BLaER1 (cell line): ENCODE measurements at regions not wholly inside any gene's neighbourhood (a gene's known extent, or its start where the extent isn't known, plus 50 kb on each side); places are given as distances from the start of the nearest gene placed in this dataset.
A peak's percentile ranks its signal among the peaks of the same experiment; 100 is the strongest.
"Not testable (repeated sequence)": the region's sequence is repeated elsewhere in the genome, so short reads cannot be mapped to it uniquely, and the experiment has no call there.

Source experiments
- H3K27ac ChIP-seq: shearing (Covaris generic); formaldehyde crosslinking; 2 replicates; pipeline ENCODE4 v1.8.1; 2022
- H3K27me3 ChIP-seq: shearing (Covaris generic); formaldehyde crosslinking; 2 replicates; pipeline ENCODE4 v1.8.1; 2022
- H3K36me3 ChIP-seq: shearing (Covaris generic); formaldehyde crosslinking; 2 replicates; pipeline ENCODE4 v1.8.1; 2022
- H3K4me1 ChIP-seq: shearing (Covaris generic); formaldehyde crosslinking; 2 replicates; pipeline ENCODE4 v1.8.1; 2022
- H3K4me2 ChIP-seq: shearing (Covaris generic); formaldehyde crosslinking; 2 replicates; pipeline ENCODE4 v1.8.1; 2022
- H3K4me3 ChIP-seq: shearing (Covaris generic); formaldehyde crosslinking; 2 replicates; pipeline ENCODE4 v1.8.1; 2022
- H3K9ac ChIP-seq: shearing (Covaris generic); formaldehyde crosslinking; 2 replicates; pipeline ENCODE4 v1.8.1; 2022
- H3K9me3 ChIP-seq: shearing (Covaris generic); formaldehyde crosslinking; 2 replicates; pipeline ENCODE4 v1.8.1; 2022
- H4K20me1 ChIP-seq: shearing (Covaris generic); formaldehyde crosslinking; 2 replicates; pipeline ENCODE4 v1.8.1; 2022
- Cebpa-rat ChIP-seq: shearing (Covaris generic); IDR thresholded peaks from 2 replicates; pipeline ENCODE4 v1.8.1; 2022

- TF ChIP-seq Cebpa-rat = no peak
- Histone ChIP-seq H3K27me3 (no peaks in the 10 kb centered on the region), H4K20me1 (no peaks in the 10 kb centered on the region)
Measured at GRCh38 chr18:55687106-55687505, 99.1 kb upstream of the TCF4 start.

GRCh38 chr18:55685638-55686037, 97.6 kb upstream of the TCF4 start:
- Histone ChIP-seq H4K20me1 (no peaks in the 10 kb centered on the region), H3K4me1 (peaks cover 38% of the 10 kb centered on the region), H3K27me3 (no peaks in the 10 kb centered on the region), H3K27ac (no peak overlapping the region), H3K36me3 (no peaks in the 10 kb centered on the region), H3K9ac (no peak overlapping the region), H3K4me2 (no peak overlapping the region), H3K9me3 (peaks cover 13% of the 10 kb centered on the region), H3K4me3 (no peak overlapping the region)
- no peak for TF ChIP-seq Cebpa-rat

More at GRCh38 chr18:55687106-55687505, 99.1 kb upstream of the TCF4 start:
- Histone ChIP-seq H3K27ac (peak overlapping the region; percentile 49; the same call in 1 of the 2 replicates), H3K36me3 (no peaks in the 10 kb centered on the region), H3K9ac (no peak overlapping the region), H3K9me3 (peaks cover 13% of the 10 kb centered on the region), H3K4me2 (peak overlapping the region; percentile 59), H3K4me1 (peaks cover 49% of the 10 kb centered on the region), H3K4me3 (no peak overlapping the region)

GRCh38 chr18:55672574-55673361, 84.8 kb upstream of the TCF4 start:
- Histone ChIP-seq H3K4me1 (peaks cover 6% of the 10 kb centered on the region), H3K4me2 (no peak overlapping the region), H3K9ac (no peak overlapping the region), H4K20me1 (no peaks in the 10 kb centered on the region), H3K27ac (no peak overlapping the region), H3K36me3 (no peaks in the 10 kb centered on the region), H3K9me3 (peaks cover 19% of the 10 kb centered on the region), H3K4me3 (no peak overlapping the region), H3K27me3 (no peaks in the 10 kb centered on the region)
- TF ChIP-seq Cebpa-rat = no peak

GRCh38 chr18:55665506-55665905, 77.5 kb upstream of the TCF4 start:
- H3K9ac ChIP-seq = no peak overlapping the region
- no peaks in the 10 kb centered on the region for H3K27me3 ChIP-seq
- no peak for TF ChIP-seq Cebpa-rat
- no peaks in the 10 kb centered on the region for H3K4me1 ChIP-seq
- no peaks in the 10 kb centered on the region for H3K36me3 ChIP-seq
- H4K20me1 ChIP-seq = no peaks in the 10 kb centered on the region
- peaks cover 23% of the 10 kb centered on the region for H3K9me3 ChIP-seq
- no peak overlapping the region for H3K4me2 ChIP-seq
- H3K4me3 ChIP-seq = no peak overlapping the region
- no peak overlapping the region for H3K27ac ChIP-seq

- H3K9me3 ChIP-seq = peaks cover 23% of the 10 kb centered on the region
- H3K27me3 ChIP-seq, H3K36me3 ChIP-seq, H3K4me3 ChIP-seq, H4K20me1 ChIP-seq, H3K4me1 ChIP-seq, H3K4me2 ChIP-seq, H3K9ac ChIP-seq, H3K27ac ChIP-seq: not testable (repeated sequence)
Measured at GRCh38 chr18:55664758-55665400, 76.9 kb upstream of the TCF4 start.

GRCh38 chr18:55663891-55664290, 75.9 kb upstream of the TCF4 start:
- H4K20me1 ChIP-seq = no peaks in the 10 kb centered on the region
- H3K9me3 ChIP-seq = peaks cover 23% of the 10 kb centered on the region
- H3K27ac ChIP-seq = no peak overlapping the region
- no peaks in the 10 kb centered on the region for H3K27me3 ChIP-seq
- TF ChIP-seq Cebpa-rat = no peak
- no peak overlapping the region for H3K9ac ChIP-seq
- H3K4me3 ChIP-seq = no peak overlapping the region
- H3K4me1 ChIP-seq = peaks cover 8% of the 10 kb centered on the region
- no peak overlapping the region for H3K4me2 ChIP-seq
- H3K36me3 ChIP-seq = no peaks in the 10 kb centered on the region

GRCh38 chr18:55658598-55658997, 70.6 kb upstream of the TCF4 start:
- Histone ChIP-seq H3K27ac (peak overlapping the region; percentile 82; the same call in 1 of the 2 replicates), H3K27me3 (no peaks in the 10 kb centered on the region), H3K36me3 (no peaks in the 10 kb centered on the region), H3K9ac (no peak overlapping the region), H3K4me1 (peaks cover 36% of the 10 kb centered on the region), H3K4me2 (peak overlapping the region; percentile 84), H4K20me1 (no peaks in the 10 kb centered on the region), H3K4me3 (peak overlapping the region; percentile 23; the same call in 1 of the 2 replicates), H3K9me3 (peaks cover 2% of the 10 kb centered on the region)
- no peak for TF ChIP-seq Cebpa-rat

GRCh38 chr18:55657572-55658331, 69.8 kb upstream of the TCF4 start:
- H3K9ac ChIP-seq = no peak overlapping the region; the same call in 1 of the 2 replicates
- H3K27me3 ChIP-seq = no peaks in the 10 kb centered on the region
- no peaks in the 10 kb centered on the region for H3K36me3 ChIP-seq
- H3K27ac ChIP-seq = peak overlapping the region; percentile 82
- peak overlapping the region; percentile 23; the same call in 1 of the 2 replicates for H3K4me3 ChIP-seq
- no peaks in the 10 kb centered on the region for H4K20me1 ChIP-seq
- TF ChIP-seq Cebpa-rat = peak; percentile 29; the same call in 1 of the 2 replicates
- peaks cover 5% of the 10 kb centered on the region for H3K9me3 ChIP-seq
- H3K4me2 ChIP-seq = peak overlapping the region; percentile 84
- H3K4me1 ChIP-seq = peaks cover 36% of the 10 kb centered on the region

GRCh38 chr18:55654986-55655385, 67.0 kb upstream of the TCF4 start:
- Histone ChIP-seq H3K9ac (no peak overlapping the region), H3K27me3 (no peaks in the 10 kb centered on the region), H3K27ac (no peak overlapping the region), H3K4me1 (peaks cover 36% of the 10 kb centered on the region), H3K4me2 (no peak overlapping the region), H3K4me3 (no peak overlapping the region), H3K36me3 (no peaks in the 10 kb centered on the region), H3K9me3 (peaks cover 12% of the 10 kb centered on the region), H4K20me1 (no peaks in the 10 kb centered on the region)
- no peak for TF ChIP-seq Cebpa-rat
